ENCODE measurements at regions not wholly inside any gene's neighbourhood (a gene's known extent, or its start where the extent isn't known, plus 50 kb on each side); places are given as distances from the start of the nearest gene placed in this dataset.
"Not testable (repeated sequence)": the region's sequence is repeated elsewhere in the genome, so short reads cannot be mapped to it uniquely, and the experiment has no call there.

DNA sequence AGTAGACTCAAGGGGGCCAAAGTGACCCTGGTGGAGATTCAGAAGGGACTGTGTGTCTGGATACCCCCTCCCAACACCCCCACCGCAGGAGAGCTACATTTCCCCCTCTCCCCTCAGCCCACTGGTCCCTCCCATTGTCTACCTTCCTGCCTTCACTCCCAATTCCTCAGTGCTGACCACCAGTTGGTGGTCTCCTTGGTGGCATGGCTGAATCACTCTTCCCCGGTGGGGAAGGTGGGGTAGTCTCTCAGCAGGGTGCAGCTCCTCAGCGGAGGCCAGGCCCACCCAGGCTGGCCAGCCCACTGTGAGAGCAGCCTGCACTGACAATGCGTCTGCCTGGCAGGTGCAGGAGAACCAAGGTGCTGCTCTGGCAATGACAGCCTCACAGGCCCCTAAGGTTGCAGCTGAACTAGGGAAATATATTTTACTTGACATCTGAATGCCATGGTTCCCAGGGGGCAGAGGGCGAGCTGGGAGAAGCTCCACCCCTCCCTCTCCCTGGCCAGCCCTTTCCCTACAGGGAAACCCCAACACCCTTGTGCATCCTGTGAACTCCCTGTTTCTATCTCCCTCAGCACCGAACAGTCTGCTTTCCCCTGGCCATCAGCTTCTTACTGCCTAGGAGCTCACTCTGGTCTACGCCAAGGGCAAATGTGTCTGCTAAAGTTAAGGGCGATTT is 62.6 kb upstream of the PAX8 start:
- in situ Hi-C loops (cut with HindIII; ENCODE audit: low sequenced_read_pairs), result no loop called here
- no peak overlapping the region for H3K4me3 ChIP-seq (ENCODE audit: low read depth, low read length)
- DNase-seq (ENCODE audit: low read depth), result no peak
- TF ChIP-seq, protein P1, sequence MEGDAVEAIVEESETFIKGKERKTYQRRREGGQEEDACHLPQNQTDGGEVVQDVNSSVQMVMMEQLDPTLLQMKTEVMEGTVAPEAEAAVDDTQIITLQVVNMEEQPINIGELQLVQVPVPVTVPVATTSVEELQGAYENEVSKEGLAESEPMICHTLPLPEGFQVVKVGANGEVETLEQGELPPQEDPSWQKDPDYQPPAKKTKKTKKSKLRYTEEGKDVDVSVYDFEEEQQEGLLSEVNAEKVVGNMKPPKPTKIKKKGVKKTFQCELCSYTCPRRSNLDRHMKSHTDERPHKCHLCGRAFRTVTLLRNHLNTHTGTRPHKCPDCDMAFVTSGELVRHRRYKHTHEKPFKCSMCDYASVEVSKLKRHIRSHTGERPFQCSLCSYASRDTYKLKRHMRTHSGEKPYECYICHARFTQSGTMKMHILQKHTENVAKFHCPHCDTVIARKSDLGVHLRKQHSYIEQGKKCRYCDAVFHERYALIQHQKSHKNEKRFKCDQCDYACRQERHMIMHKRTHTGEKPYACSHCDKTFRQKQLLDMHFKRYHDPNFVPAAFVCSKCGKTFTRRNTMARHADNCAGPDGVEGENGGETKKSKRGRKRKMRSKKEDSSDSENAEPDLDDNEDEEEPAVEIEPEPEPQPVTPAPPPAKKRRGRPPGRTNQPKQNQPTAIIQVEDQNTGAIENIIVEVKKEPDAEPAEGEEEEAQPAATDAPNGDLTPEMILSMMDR (IDR thresholded peaks at IDR 0.05; ENCODE audit: low read depth, low read length, missing control alignments), result no peak

DNA sequence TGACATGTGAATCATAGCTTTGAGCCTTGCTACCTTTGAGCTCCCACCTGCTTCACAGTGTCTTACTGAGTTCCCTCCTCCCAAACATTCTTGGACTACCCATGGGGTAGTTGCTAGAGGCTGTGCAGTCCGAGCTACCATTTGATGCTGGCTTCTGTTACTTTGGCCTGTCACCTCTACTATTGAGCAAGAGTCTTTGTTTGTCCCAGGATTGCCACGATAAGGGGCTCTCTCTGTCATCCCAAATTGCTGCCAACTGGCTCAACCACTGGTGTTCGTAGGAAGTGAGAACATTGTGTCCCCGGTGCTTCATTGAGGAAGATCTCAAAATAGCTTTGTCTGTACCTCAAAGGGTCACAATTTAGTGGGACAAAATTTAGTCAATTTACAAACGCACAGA is 59.1 kb upstream of the PAX8 start:
- TF ChIP-seq, protein P1 (IDR thresholded peaks at IDR 0.05; ENCODE audit: low read depth, low read length, missing control alignments), result no peak
- in situ Hi-C loops (cut with HindIII; ENCODE audit: low sequenced_read_pairs), result no loop called here
- H3K4me3 ChIP-seq (ENCODE audit: low read depth, low read length), result no peak overlapping the region
- DNase-seq (ENCODE audit: low read depth), result no peak

DNA sequence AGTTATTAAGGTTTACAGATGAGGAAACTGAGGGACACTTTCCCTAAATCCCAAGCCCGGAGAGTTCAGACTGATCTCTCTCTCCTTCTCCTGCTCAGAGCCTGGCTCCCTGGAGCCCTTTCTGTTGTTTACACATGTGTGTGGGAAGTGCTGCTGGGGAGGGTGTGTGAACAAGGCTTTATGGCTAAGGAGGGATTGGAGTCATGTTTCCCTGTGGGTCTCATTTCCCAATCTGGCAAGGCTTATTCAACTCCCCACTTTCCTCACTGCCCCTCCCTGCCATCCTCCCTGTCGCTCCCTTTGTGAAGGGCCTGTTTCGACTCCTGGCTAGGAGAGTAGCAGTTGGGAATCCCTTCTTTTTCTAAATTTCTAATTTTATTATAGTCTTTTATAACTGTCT is 57.3 kb upstream of the PAX8 start:
- H3K4me3 ChIP-seq (ENCODE audit: low read depth, low read length); in situ Hi-C loops (cut with HindIII; ENCODE audit: low sequenced_read_pairs); DNase-seq (ENCODE audit: low read depth): not testable (repeated sequence)

DNA sequence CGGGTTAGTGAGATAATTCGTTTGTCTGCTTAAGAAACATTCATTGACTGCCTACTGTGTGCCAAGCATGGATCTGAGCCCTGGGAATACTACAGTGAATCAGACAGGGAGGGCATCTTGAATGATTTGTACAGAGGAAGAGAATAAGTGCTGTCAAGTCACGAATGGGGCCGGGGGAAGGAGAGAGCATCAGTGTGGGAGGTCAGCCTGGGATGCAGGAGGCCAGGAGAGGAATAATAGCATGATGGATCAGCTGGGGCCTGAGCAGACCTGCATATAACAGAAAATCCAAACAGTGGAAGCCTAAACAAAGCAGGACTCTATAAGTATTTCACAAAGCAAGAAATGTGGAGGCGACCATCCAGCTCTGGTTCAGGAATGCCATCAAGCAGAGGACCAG is 55.4 kb upstream of the PAX8 start:
- no peak for DNase-seq (ENCODE audit: low read depth)
- in situ Hi-C loops (cut with HindIII; ENCODE audit: low sequenced_read_pairs), result no loop called here
- TF ChIP-seq, protein P1 (IDR thresholded peaks at IDR 0.05; ENCODE audit: low read depth, low read length, missing control alignments), result no peak
- no peak overlapping the region for H3K4me3 ChIP-seq (ENCODE audit: low read depth, low read length)

DNA sequence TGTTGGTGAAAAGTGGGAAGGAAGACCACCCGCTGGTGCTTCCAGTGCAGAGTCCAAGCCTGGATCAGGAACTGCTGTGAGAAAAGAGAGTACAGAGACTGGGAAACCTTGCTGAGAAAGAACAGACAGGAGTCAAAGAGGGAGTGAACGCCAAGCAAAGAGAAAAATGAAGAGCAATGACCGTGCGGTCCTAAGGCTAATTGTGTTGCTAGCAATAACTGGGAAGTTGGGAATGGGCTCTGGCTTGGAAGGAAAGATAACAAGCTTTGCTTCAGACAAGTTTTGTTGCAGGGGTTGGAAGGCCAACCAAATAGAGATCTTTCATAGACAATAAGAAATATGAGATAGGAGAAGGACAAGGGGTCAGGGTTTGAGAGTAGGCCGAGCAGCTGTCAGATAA is 55.0 kb upstream of the PAX8 start:
- DNase-seq (ENCODE audit: low read depth); H3K4me3 ChIP-seq (ENCODE audit: low read depth, low read length); in situ Hi-C loops (cut with HindIII; ENCODE audit: low sequenced_read_pairs): not testable (repeated sequence)

DNA sequence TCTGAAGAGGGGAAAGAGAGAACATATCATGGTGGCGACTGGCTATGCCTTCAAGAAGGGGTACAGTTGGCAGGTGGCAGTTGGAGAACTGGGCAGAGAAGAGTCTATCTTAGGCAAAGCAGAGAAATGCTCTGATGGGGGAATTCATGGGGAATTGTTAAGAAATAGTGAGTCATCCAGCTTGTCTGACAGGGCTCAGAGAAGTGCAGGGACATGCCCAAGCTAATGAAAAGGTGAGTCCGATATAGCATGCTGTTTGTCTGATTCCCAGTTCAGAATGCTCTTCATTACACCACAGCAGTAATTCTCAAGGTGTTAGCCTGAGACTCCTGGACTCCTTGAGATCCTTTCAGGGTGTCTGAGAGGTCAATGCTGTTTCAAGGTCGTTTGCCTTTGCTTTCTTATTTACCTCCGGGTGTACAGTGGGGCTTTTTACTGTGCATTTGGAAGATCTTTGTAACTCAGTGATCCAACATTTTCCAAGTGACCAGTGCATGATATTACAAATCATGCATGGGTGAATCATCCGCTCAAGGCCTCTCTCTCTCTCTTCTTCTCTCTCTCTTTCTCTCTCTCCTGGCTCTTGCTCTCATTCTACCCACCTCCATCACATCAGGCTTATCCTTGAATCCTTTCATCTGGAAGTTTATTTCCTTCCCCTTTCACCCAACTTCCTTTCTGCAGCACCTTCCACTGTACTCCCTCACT is 51.5 kb upstream of the PAX8 start:
- in situ Hi-C loops (cut with HindIII; ENCODE audit: low sequenced_read_pairs); H3K4me3 ChIP-seq (ENCODE audit: low read depth, low read length); DNase-seq (ENCODE audit: low read depth): not testable (repeated sequence)

DNA sequence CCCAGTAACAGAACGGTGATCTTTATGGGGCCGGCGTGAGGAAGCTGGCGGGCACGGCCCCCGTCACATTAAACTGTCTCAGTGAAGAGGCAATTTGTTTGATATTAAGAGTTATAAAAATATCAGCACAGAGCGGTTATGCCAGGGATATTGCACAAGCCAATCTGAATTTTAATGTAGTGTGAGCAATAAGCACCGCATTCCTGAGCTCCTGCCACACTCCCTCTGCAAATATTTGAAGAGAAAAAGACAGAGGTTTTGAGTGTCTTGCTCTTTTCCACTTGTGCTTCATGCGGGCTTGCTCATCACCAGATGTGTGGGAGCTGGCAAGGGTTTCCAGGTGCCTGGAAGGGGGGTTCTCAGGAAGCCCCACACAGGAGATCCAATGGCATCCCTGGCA is 50.3 kb upstream of the PAX8 start:
- in situ Hi-C loops (cut with HindIII; ENCODE audit: low sequenced_read_pairs), result not testable (repeated sequence)
- peak; percentile 24 for DNase-seq (ENCODE audit: low read depth)

DNA sequence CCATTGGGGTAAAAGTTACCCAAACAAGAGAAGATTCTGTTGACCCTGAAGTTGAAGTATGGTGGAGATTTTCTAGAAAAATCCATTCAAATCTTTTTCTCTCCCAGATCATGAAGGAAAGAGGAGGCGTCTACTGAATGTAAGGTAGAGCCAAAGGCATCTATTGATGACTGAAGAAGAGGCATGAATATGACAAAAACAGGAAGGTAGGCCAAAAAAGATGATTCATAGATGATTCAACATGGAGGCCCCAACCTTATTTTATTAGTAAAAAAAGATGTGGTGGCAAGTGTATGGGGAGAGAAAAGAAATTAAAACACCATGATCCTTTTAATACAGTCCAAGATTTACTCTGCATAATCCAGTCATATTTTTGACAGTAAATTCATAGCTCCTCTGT is 49.9 kb upstream of the PAX8 start:
- H3K4me3 ChIP-seq (ENCODE audit: low read depth, low read length); in situ Hi-C loops (cut with HindIII; ENCODE audit: low sequenced_read_pairs); DNase-seq (ENCODE audit: low read depth): not testable (repeated sequence)

More for the DNA sequence above, 50.3 kb upstream of the PAX8 start:
- H3K4me3 ChIP-seq (ENCODE audit: low read depth, low read length), result not testable (repeated sequence)
